SK-N-SH treated with all-trans-retinoic acid at 6 μM for 48 hours (cell line): ENCODE measurements at regions not wholly inside any gene's neighbourhood (a gene's known extent, or its start where the extent isn't known, plus 50 kb on each side); places are given as distances from the start of the nearest gene placed in this dataset.

ENCODE experiments used
- ARNTL ChIP-seq: fragments of 450-650 bp; formaldehyde crosslinking; IDR thresholded peaks from 2 replicates; pipeline ENCODE4 v1.5.0; 2020; ENCODE audit warnings: low read depth, mild to moderate bottlenecking, moderate library complexity, borderline replicate concordance
- GLIS3 ChIP-seq: fragments of 250-450 bp; sonication (Bioruptor Pico); IDR thresholded peaks from 2 replicates; pipeline ENCODE4 v1.5.0; 2020; ENCODE audit warnings: mild to moderate bottlenecking, moderate library complexity
- ISL1 ChIP-seq: fragments of 250-450 bp; sonication (Bioruptor Pico); IDR thresholded peaks from 2 replicates; pipeline ENCODE4 v2.1.2; 2022; ENCODE audit warnings: mild to moderate bottlenecking, moderate library complexity
- PATZ1 ChIP-seq: fragments of 250-450 bp; sonication (Bioruptor Pico); IDR thresholded peaks from 2 replicates; pipeline ENCODE4 v1.8.0; 2020; ENCODE audit warnings: mild to moderate bottlenecking, moderate library complexity, borderline replicate concordance
- TCF4 ChIP-seq: fragments of 250-450 bp; sonication (Bioruptor Pico); IDR thresholded peaks from 2 replicates; pipeline ENCODE4 v1.8.0; 2021; ENCODE audit warnings: mild to moderate bottlenecking, moderate library complexity, borderline replicate concordance
- TSHZ2 ChIP-seq: fragments of 250-450 bp; sonication (Bioruptor Pico); IDR thresholded peaks from 2 replicates; pipeline ENCODE4 v1.5.0; 2020; ENCODE audit warnings: mild to moderate bottlenecking, moderate library complexity
- ZFP3 ChIP-seq: fragments of 250-450 bp; sonication (Bioruptor Pico); IDR thresholded peaks from 2 replicates; pipeline ENCODE4 v1.5.0; 2020; ENCODE audit warnings: mild to moderate bottlenecking, moderate library complexity
- ZFP30 ChIP-seq: fragments of 450-650 bp; formaldehyde crosslinking; IDR thresholded peaks from 2 replicates; pipeline ENCODE4 v1.5.0; 2022; ENCODE audit warnings: mild to moderate bottlenecking, moderate library complexity

- TF ChIP-seq ISL1 (CRISPR knock-in tag) (no peak), GLIS3 (CRISPR knock-in tag) (no peak), ZFP3 (CRISPR knock-in tag) (no peak), TCF4 (CRISPR knock-in tag) (no peak), ARNTL (CRISPR knock-in tag) (no peak), PATZ1 (CRISPR knock-in tag) (no peak), TSHZ2 (CRISPR knock-in tag) (no peak), ZFP30 (CRISPR knock-in tag) (no peak)
Measured at GRCh38 chr6:145017516-145017915, 717.8 kb downstream of the EPM2A start.
